ENCODE measurements at regions not wholly inside any gene's neighbourhood (a gene's known extent, or its start where the extent isn't known, plus 50 kb on each side); places are given as distances from the start of the nearest gene placed in this dataset.

- Histone ChIP-seq H3K4me3 (no peak overlapping the region), H4K20me1 (ENCODE audit: insufficient read depth, poor library complexity, severe bottlenecking) (no peaks in the 10 kb centered on the region), H3K36me3 (replicated peaks; ENCODE audit: insufficient read depth, low read depth) (no peaks in the 10 kb centered on the region), H3K9me2 (replicated peaks; ENCODE audit: insufficient read depth) (no peaks in the 10 kb centered on the region), H3K27ac (no peak overlapping the region), H2AFZ (no peak overlapping the region), H3K9me3 (ENCODE audit: low read depth) (no peaks in the 10 kb centered on the region), H3K27me3 (no peaks in the 10 kb centered on the region), H3K79me2 (no peaks in the 10 kb centered on the region), H3K4me1 (ENCODE audit: insufficient read depth) (no peaks in the 10 kb centered on the region), H3K4me2 (no peak overlapping the region)
- 83% methylated on average over 2 of the region's 2 CpGs for WGBS (ENCODE audit: low lambda C conversion rate, missing lambda C conversion rate)
- TF ChIP-seq EZH2phosphoT487 (IDR thresholded peaks at IDR 0.05; ENCODE audit: low read depth, severe bottlenecking, unreplicated experiment) (no peak), EZH2 (IDR thresholded peaks at IDR 0.05; ENCODE audit: borderline replicate concordance) (no peak), CTCF (IDR thresholded peaks at IDR 0.05; ENCODE audit: poor library complexity) (no peak)
- no peak for DNase-seq (ENCODE audit: low spot score)
These were observed 122.9 kb downstream of the NSUN3 start for GRCh38 chr3:94185753-94186152.

GRCh38 chr3:94187697-94188096 is 124.8 kb downstream of the NSUN3 start:
- H3K27ac ChIP-seq, result no peak overlapping the region
- no peaks in the 10 kb centered on the region for H3K4me1 ChIP-seq (ENCODE audit: insufficient read depth)
- no peaks in the 10 kb centered on the region for H3K9me2 ChIP-seq (replicated peaks; ENCODE audit: insufficient read depth)
- H3K36me3 ChIP-seq (replicated peaks; ENCODE audit: insufficient read depth, low read depth), result no peaks in the 10 kb centered on the region
- no peaks in the 10 kb centered on the region for H3K79me2 ChIP-seq
- H3K9me3 ChIP-seq (ENCODE audit: low read depth), result no peaks in the 10 kb centered on the region
- DNase-seq (ENCODE audit: low spot score), result no peak
- no peaks in the 10 kb centered on the region for H4K20me1 ChIP-seq (ENCODE audit: insufficient read depth, poor library complexity, severe bottlenecking)
- H2AFZ ChIP-seq, result no peak overlapping the region
- TF ChIP-seq CTCF (IDR thresholded peaks at IDR 0.05; ENCODE audit: poor library complexity), result no peak
- no peak for TF ChIP-seq EZH2 (IDR thresholded peaks at IDR 0.05; ENCODE audit: borderline replicate concordance)
- TF ChIP-seq EZH2phosphoT487 (IDR thresholded peaks at IDR 0.05; ENCODE audit: low read depth, severe bottlenecking, unreplicated experiment), result no peak
- H3K4me2 ChIP-seq, result no peak overlapping the region
- no peaks in the 10 kb centered on the region for H3K27me3 ChIP-seq
- WGBS (ENCODE audit: low lambda C conversion rate, missing lambda C conversion rate), result 85% methylated on average over 2 of the region's 2 CpGs
- no peak overlapping the region for H3K4me3 ChIP-seq

DNA sequence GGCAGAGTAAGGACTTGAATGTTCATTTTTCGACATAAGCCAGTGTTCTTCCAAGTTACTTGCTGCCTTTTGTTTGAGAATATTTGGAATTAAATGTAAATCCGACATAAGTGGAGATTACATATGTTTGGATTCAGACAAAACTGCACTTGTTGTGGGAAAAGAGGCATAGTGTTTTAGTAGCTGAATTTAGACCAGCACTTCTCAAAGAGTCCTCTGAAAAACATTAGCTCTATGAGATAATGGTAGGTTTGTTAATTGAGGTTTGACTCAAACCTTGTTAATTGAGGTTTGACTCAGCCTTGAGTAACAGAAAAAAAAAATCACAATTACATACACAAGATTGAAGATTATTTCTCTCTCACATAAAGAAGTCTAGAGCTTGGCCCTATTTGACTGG is 132.5 kb downstream of the NSUN3 start:
- Histone ChIP-seq H3K27ac (no peak overlapping the region), H3K4me3 (no peak overlapping the region), H3K9me2 (replicated peaks; ENCODE audit: insufficient read depth) (no peaks in the 10 kb centered on the region), H3K4me1 (ENCODE audit: insufficient read depth) (no peaks in the 10 kb centered on the region), H3K79me2 (no peaks in the 10 kb centered on the region), H3K36me3 (replicated peaks; ENCODE audit: insufficient read depth, low read depth) (no peaks in the 10 kb centered on the region), H4K20me1 (ENCODE audit: insufficient read depth, poor library complexity, severe bottlenecking) (no peaks in the 10 kb centered on the region), H2AFZ (no peak overlapping the region), H3K9me3 (ENCODE audit: low read depth) (no peaks in the 10 kb centered on the region), H3K4me2 (no peak overlapping the region), H3K27me3 (no peaks in the 10 kb centered on the region)
- no peak for DNase-seq (ENCODE audit: low spot score)
- TF ChIP-seq EZH2phosphoT487 (IDR thresholded peaks at IDR 0.05; ENCODE audit: low read depth, severe bottlenecking, unreplicated experiment) (no peak), CTCF (IDR thresholded peaks at IDR 0.05; ENCODE audit: poor library complexity) (no peak), EZH2 (IDR thresholded peaks at IDR 0.05; ENCODE audit: borderline replicate concordance) (no peak)
- WGBS (ENCODE audit: low lambda C conversion rate, missing lambda C conversion rate), result 90% methylated on average over 2 of the region's 2 CpGs

DNA sequence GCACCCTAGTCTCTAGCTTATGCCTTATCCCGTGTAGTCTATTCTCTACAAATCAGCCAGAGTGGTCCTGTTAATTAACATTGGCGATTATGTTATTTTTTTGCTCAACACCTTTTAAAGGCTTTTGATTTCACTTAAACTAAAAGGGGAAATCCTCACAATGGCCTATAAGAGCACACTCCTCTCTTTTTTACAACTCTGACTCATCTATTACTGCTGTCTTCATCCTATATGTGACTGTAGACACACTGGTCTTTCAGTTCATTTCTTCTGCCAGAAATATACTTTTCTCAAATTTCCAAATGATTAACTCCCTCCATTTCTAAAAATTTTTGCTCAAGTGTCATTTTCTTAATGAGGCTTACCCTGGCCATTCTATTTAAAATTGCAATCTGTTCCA is 143.4 kb downstream of the NSUN3 start:
- H3K79me2 ChIP-seq, result no peaks in the 10 kb centered on the region
- no peak overlapping the region for H3K27ac ChIP-seq
- no peaks in the 10 kb centered on the region for H4K20me1 ChIP-seq (ENCODE audit: insufficient read depth, poor library complexity, severe bottlenecking)
- 93% methylated on average over 2 of the region's 2 CpGs for WGBS (ENCODE audit: low lambda C conversion rate, missing lambda C conversion rate)
- H3K27me3 ChIP-seq, result no peaks in the 10 kb centered on the region
- no peak overlapping the region for H3K4me2 ChIP-seq
- no peaks in the 10 kb centered on the region for H3K36me3 ChIP-seq (replicated peaks; ENCODE audit: insufficient read depth, low read depth)
- no peak overlapping the region for H3K4me3 ChIP-seq
- DNase-seq (ENCODE audit: low spot score), result no peak
- H3K9me3 ChIP-seq (ENCODE audit: low read depth), result no peaks in the 10 kb centered on the region
- no peaks in the 10 kb centered on the region for H3K9me2 ChIP-seq (replicated peaks; ENCODE audit: insufficient read depth)
- no peaks in the 10 kb centered on the region for H3K4me1 ChIP-seq (ENCODE audit: insufficient read depth)
- H2AFZ ChIP-seq, result no peak overlapping the region
- no peak for TF ChIP-seq EZH2phosphoT487 (IDR thresholded peaks at IDR 0.05; ENCODE audit: low read depth, severe bottlenecking, unreplicated experiment)
- no peak for TF ChIP-seq CTCF (IDR thresholded peaks at IDR 0.05; ENCODE audit: poor library complexity)
- no peak for TF ChIP-seq EZH2 (IDR thresholded peaks at IDR 0.05; ENCODE audit: borderline replicate concordance)
